22Rv1 (cell line): ENCODE measurements at regions not wholly inside any gene's neighbourhood (a gene's known extent, or its start where the extent isn't known, plus 50 kb on each side); places are given as distances from the start of the nearest gene placed in this dataset.
"Not testable (repeated sequence)": the region's sequence is repeated elsewhere in the genome, so short reads cannot be mapped to it uniquely, and the experiment has no call there.

Experiments
- H3K27ac ChIP-seq: fragments of 450-650 bp; 2 replicates; pipeline ENCODE4 v1.5.1; 2017
- ZFX ChIP-seq: fragments of 450-650 bp; IDR thresholded peaks from 2 replicates; pipeline ENCODE4 v1.6.1; 2017; ENCODE audit warnings: antibody characterized with exemption, borderline replicate concordance
- TF ChIP-seq, protein P1 (sequence below): fragments of 450-650 bp; IDR thresholded peaks from 2 replicates; pipeline ENCODE4 v1.5.1; 2017; ENCODE audit warnings: mild to moderate bottlenecking

DNA sequence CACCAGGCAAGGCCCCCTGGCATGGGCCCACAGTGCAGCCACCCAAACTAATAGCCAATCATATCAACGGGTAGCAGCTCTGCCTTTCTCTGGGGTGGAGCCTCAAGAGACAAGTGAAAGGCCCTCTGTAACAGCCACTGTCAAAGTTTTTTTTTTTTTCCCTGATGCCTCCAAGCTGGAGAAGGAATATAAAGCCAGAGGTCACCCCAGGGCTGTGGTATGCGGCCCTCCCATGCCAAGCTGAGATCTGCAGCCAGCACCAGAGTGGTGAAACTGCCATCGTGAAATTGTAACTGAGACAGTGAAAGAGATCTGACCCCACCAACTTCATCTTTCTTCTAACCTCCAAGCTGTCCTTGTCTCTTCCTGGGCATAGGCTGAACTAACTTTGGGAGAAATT lies 407.0 kb downstream of the KLHL4 start:
- TF ChIP-seq, protein P1, sequence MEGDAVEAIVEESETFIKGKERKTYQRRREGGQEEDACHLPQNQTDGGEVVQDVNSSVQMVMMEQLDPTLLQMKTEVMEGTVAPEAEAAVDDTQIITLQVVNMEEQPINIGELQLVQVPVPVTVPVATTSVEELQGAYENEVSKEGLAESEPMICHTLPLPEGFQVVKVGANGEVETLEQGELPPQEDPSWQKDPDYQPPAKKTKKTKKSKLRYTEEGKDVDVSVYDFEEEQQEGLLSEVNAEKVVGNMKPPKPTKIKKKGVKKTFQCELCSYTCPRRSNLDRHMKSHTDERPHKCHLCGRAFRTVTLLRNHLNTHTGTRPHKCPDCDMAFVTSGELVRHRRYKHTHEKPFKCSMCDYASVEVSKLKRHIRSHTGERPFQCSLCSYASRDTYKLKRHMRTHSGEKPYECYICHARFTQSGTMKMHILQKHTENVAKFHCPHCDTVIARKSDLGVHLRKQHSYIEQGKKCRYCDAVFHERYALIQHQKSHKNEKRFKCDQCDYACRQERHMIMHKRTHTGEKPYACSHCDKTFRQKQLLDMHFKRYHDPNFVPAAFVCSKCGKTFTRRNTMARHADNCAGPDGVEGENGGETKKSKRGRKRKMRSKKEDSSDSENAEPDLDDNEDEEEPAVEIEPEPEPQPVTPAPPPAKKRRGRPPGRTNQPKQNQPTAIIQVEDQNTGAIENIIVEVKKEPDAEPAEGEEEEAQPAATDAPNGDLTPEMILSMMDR = no peak
- no peak for TF ChIP-seq ZFX
- H3K27ac ChIP-seq = no peak overlapping the region

DNA sequence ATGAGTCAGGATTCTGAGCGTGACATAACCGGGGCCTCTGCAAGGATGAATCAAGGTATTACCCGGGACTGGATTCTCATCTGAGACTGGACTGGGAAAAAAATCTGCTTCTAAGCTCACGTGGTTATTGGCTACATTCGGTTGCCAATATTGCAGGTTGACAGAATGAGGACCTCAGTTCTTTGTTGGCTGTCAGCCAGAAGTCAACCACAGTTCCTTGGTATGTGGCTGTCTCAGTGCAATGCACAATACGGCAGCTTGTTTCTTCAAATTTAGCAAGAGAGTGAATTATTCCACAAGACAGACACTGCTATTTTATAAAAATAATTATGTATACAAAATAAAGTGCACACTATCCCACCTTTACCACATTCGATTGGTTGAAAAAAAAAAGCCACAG lies 424.2 kb downstream of the KLHL4 start:
- no peak overlapping the region for H3K27ac ChIP-seq
- no peak for TF ChIP-seq ZFX
- TF ChIP-seq, protein P1 = no peak

DNA sequence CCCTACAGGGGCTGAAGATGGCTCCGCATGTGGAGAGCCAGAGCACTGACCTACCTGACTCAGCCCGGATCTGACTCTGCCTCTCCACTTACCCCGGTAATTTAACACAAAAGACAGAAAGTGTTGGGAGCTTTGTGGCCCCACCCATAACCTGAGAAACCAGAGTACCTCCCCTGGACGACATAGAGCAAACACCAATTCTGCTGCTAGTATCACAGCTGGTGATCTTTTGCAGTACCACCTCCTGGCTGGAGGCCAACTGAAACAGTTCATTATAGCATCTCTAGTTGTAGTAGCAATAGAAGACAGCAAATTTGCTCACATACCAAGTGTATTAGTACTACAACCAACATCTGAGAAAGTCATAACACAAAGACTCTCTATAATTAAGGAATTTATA lies 443.9 kb downstream of the KLHL4 start:
- no peak overlapping the region for H3K27ac ChIP-seq
- no peak for TF ChIP-seq ZFX
- TF ChIP-seq, protein P1 = no peak

DNA sequence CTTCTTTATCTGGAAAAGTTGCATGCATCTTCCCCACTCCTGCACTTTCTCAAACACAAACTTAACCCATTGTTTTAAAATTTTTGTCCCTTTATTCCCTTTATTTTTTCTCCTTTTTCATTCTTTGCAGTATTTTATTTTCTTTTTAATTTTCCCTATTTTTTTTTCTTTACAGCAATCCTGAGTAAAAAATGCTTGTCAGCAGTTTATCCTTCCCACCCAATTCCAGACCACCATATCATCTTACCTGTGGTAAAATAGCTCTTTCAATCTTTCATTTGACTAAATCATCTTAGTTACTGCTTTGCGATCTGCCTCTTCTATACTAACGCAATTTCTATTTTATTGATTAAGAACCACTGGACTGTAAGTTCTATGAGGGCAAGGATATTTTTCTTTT lies 450.5 kb downstream of the KLHL4 start:
- TF ChIP-seq, protein P1 = no peak
- no peak for TF ChIP-seq ZFX
- no peak overlapping the region for H3K27ac ChIP-seq

DNA sequence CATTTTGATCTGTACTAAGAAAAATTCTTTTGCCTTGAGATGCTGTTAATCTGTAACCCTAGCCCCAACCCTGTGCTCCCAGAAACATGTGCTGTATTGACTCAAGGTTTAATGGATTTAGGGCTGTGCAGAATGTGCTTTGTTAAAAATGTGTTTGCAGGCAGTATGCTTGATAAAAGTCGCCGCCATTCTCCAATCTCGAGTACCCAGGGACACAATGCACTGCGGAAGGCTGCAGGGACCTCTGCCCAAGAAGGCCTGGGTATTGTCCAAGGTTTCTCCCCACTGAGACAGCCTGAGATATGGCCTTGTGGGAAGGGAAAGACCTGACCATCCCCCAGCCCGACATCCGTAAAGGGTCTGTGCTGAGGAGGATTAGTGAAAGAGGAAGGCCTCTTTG lies 454.5 kb downstream of the KLHL4 start:
- not testable (repeated sequence) for H3K27ac ChIP-seq

DNA sequence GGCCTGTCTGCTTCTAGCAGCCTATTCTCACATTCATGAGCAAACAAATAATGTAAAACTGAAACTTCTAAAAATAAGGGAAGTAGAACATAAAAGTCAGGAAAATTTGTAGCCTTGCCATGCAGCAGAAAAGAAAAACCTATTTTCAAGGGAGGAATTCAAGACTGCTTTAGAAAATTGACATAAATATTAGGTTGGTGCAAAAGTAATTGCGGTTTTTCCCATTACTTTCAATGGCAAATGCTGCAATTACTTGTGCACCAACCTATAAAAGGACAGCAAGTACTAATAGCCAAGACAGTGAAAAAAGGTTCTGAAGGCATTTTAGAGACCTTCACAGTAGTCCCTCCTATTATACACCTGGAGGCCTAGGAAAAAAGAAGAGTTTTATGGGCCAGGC lies 457.8 kb downstream of the KLHL4 start:
- TF ChIP-seq ZFX = no peak
- TF ChIP-seq, protein P1 = no peak
- H3K27ac ChIP-seq = no peak overlapping the region

DNA sequence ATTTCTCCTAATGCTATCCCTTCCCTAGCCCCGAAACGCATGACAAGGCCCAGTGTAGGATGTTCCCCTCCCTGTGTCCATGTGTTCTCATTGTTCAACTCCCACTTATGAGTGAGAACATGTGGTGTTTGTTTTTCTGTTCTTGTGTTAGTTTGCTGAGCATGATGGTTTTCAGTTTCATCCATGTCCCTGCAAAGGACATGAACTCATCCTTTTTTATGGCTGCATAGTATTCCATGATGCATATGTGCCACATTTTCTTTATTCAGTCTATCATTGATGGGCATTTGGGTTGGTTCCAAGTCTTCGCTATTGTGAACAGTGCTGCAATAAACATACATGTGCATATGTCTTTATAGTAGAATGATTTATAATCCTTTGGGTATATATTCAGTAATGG lies 490.3 kb downstream of the KLHL4 start:
- H3K27ac ChIP-seq = not testable (repeated sequence)

DNA sequence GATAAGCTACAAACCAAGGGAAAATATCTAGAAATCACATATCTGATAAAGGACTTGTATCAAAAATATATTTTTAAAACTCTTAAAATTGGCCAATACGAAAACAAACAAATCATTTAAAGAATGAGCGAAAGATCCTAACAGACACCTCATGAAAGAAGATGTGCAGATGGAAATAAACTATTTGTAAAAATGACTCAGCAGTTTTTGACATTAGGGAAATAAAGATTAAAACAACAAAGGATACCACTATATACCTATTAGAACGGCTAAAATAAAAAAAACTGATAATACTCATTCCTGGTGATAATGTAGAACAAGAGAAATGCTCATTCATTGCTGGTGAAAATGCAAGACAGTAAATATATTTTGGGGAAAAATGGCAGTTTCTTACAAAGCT lies 506.4 kb downstream of the KLHL4 start:
- H3K27ac ChIP-seq = no peak overlapping the region
- TF ChIP-seq, protein P1 = no peak
- no peak for TF ChIP-seq ZFX
